Activated naive CD4-positive, alpha-beta T cell treated with anti-CD3 and anti-CD28 coated beads, Interleukin-2, amount 10 ng/mL, durations not matched to agents 7 days and 5 days (primary cell): ENCODE measurements at regions not wholly inside any gene's neighbourhood (a gene's known extent, or its start where the extent isn't known, plus 50 kb on each side); places are given as distances from the start of the nearest gene placed in this dataset.
A peak's percentile ranks its signal among the peaks of the same experiment; 100 is the strongest.

ENCODE experiments used
- CTCF ChIA-PET: fragments of 350-600 bp; sonication (Branson Sonifier 250); formaldehyde crosslinking; loops from one replicate; lab custom pipeline; 2021; ENCODE audit warnings: antibody characterized with exemption; lab: Charles Lee
- DNase-seq: peaks from one replicate; pipeline ENCODE4 v3.0.0-alpha.2; 2020
- H3K27ac Mint-ChIP-seq: one replicate; pipeline ENCODE4 v1.8.0; 2021; ENCODE audit warnings: mild to moderate bottlenecking, moderate library complexity, mixed read lengths
- H3K27me3 Mint-ChIP-seq: one replicate; pipeline ENCODE4 v1.8.0; 2021; ENCODE audit warnings: mild to moderate bottlenecking, mixed read lengths
- H3K36me3 Mint-ChIP-seq: one replicate; pipeline ENCODE4 v1.8.0; 2021; ENCODE audit warnings: mixed read lengths
- H3K4me1 Mint-ChIP-seq: one replicate; pipeline ENCODE4 v1.8.0; 2021; ENCODE audit warnings: mixed read lengths
- H3K4me3 Mint-ChIP-seq: one replicate; pipeline ENCODE4 v1.8.0; 2021; ENCODE audit warnings: mild to moderate bottlenecking, moderate library complexity, mixed read lengths
- H3K9me3 Mint-ChIP-seq: one replicate; pipeline ENCODE4 v1.8.0; 2021; ENCODE audit warnings: mixed read lengths

DNA sequence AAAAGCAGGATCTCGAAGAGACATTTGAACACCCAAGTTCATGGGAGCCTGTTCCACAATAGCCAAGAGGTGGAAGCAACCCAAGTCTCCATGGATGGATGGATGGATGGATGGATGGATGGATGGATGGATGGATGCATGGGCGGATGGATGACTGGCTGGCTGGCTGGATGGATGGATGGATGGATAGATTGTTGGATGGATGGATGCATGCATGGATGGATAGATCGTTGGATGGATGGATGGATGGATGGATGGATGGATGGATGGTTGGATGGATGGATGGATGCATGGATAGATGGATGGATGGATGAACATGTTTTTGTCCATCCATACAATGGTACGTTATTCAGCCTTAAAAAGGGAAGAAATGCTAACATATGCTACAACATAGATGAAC lies 603.4 kb downstream of the BRD1 start:
- no peak overlapping the region for H3K27ac Mint-ChIP-seq
- H3K4me3 Mint-ChIP-seq = no peak overlapping the region
- no peaks in the 10 kb centered on the region for H3K9me3 Mint-ChIP-seq
- H3K27me3 Mint-ChIP-seq = peaks cover 4% of the 10 kb centered on the region
- CTCF ChIA-PET = no interaction called here
- no peaks in the 10 kb centered on the region for H3K4me1 Mint-ChIP-seq
- no peaks in the 10 kb centered on the region for H3K36me3 Mint-ChIP-seq
- DNase-seq = no peak

DNA sequence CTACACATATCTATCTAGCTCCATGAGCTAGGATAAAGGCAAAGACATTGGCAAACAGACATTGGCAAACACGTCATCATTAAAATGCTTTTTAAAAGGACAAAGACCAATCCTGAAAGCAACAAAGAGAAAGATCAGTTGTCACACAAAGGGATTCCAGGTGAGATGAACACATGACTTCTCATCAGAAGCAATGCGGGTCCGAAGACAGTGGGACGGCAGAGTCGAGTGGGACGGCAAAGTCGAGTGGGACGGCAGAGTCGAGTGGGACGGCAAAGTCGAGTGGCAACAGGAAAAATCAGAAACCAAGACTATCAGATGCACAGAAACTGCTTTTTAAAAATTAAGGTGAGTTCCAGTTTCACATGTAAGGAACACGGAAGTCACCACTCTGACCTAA lies 609.5 kb downstream of the BRD1 start:
- Mint-ChIP-seq H3K9me3 (peaks cover 6% of the 10 kb centered on the region), H3K27ac (no peak overlapping the region), H3K36me3 (no peaks in the 10 kb centered on the region), H3K27me3 (peaks cover 4% of the 10 kb centered on the region), H3K4me1 (no peaks in the 10 kb centered on the region), H3K4me3 (no peak overlapping the region)
- no peak for DNase-seq
- CTCF ChIA-PET = no interaction called here

DNA sequence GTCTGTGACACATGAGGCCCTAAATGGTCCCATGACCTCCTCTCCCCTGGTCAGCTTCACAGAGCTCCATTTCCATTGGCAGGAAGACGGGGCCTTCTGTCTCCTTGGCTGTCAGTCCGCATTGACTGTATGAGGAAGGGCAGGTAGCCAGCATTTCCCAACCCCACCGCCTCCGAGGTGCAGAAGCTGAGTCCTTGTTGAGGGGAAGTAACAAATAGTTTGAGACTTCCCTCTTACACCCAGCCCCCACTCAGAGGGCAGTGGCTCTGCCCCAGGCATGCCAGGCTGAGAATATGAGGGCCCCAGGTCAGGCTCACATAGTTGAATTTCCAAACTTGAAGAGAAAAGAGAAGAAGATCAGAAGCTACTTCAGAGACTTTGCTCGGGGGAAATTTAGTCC lies 611.1 kb downstream of the BRD1 start:
- Mint-ChIP-seq H3K27me3 (peaks cover 4% of the 10 kb centered on the region), H3K4me1 (no peaks in the 10 kb centered on the region), H3K27ac (no peak overlapping the region), H3K9me3 (peaks cover 6% of the 10 kb centered on the region), H3K36me3 (no peaks in the 10 kb centered on the region), H3K4me3 (no peak overlapping the region)
- no peak for DNase-seq
- CTCF ChIA-PET = no interaction called here

DNA sequence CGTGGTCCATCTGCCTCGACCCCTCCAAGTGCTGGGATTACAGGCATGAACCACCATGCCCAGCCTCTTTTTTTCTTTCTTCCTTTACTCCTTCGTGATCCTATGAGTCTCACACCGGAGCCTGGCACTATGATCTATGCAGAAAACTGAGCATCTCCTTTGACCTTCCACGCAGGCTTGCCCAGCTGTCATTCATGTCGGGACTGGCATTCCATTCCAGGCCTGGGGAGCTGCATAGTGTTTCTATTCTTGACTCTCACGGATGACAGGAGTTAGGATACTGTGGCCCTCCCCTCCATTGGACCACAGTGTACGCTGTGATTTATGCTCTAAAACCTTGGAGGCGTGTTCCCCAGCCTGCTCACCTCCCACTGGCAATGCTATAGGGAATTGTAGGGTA lies 611.8 kb downstream of the BRD1 start:
- H3K27ac Mint-ChIP-seq = no peak overlapping the region
- CTCF ChIA-PET = no interaction called here
- DNase-seq = no peak

DNA sequence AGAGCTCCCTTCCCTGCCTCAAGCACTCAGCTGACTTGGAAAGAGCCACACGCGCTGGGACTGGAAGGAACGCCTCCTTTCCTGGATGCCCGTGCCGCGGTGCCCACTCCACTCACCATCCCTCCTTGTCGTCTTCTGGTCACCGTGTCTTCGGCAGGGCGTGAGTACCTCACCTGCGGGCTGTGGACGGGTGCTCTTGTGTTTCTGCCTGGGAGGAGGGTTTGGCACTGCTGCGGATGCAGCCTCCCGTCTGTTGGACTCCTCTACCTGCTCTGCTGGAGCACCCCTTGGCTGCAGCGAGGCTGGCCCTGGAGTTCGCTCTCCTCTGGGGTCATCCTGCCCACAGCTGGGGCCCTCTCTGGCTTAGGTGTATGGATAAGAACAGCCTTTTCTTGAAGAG lies 612.7 kb downstream of the BRD1 start:
- CTCF ChIA-PET = no interaction called here
- H3K9me3 Mint-ChIP-seq = peaks cover 6% of the 10 kb centered on the region
- H3K27me3 Mint-ChIP-seq = peaks cover 4% of the 10 kb centered on the region
- DNase-seq = no peak
- no peak overlapping the region for H3K4me3 Mint-ChIP-seq
- H3K27ac Mint-ChIP-seq = no peak overlapping the region
- H3K36me3 Mint-ChIP-seq = no peaks in the 10 kb centered on the region
- no peaks in the 10 kb centered on the region for H3K4me1 Mint-ChIP-seq

More for the DNA sequence above, 611.8 kb downstream of the BRD1 start:
- Mint-ChIP-seq H3K4me3 (no peak overlapping the region), H3K27me3 (peaks cover 4% of the 10 kb centered on the region), H3K9me3 (peaks cover 6% of the 10 kb centered on the region), H3K36me3 (no peaks in the 10 kb centered on the region), H3K4me1 (no peaks in the 10 kb centered on the region)

DNA sequence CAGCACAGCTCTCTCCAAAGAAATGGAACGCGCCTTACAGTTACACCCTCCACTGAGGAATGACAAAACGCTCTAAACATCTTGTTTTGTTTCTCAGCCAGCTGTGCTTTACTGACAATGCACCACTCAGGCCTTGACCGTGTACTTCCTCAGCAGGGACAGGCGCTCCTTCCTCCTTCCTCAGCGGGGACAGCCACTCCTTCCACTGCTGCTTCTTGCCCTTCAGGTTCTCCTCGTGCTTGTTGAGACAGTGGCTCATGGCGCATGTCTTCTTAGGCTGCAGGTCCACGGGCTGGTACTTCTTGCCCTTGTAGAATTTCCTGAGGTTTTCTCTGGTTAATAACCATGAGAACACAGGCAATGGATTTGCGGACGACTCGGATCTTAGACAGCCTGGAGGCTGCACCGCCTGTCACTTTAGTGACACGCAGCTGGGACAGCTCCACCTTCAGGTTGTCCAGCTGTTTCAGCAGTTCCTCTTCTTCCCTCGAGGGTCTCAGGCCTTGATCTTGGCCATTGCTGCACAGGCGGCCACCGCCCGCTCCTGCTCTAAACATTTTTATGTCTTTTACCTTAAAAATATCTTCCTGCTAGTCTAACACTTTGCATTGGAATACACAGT lies 613.8 kb downstream of the BRD1 start:
- Mint-ChIP-seq H3K4me3 (no peak overlapping the region), H3K27me3 (no peaks in the 10 kb centered on the region), H3K27ac (no peak overlapping the region), H3K4me1 (no peaks in the 10 kb centered on the region), H3K9me3 (peaks cover 6% of the 10 kb centered on the region), H3K36me3 (no peaks in the 10 kb centered on the region)
- CTCF ChIA-PET = no interaction called here
- no peak for DNase-seq

DNA sequence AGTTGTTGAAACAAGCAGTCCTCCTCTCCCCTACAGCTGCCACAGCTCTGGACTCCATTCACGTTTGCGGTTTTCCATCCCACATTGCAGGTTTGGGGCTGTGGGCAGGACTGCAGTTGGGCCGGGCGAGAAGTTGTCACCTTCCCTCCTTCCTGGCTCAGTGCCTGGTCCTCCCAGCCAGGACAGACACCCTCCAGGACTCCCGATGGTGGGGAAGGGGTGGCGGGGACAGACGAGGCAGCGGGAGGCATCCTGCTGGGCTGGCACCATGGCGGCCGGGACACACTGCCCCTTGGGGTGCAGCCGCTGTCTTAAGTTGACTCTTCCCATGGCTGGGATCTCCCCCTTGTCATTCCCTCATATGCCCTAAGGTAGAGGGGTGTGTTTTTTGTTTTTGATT lies 615.2 kb downstream of the BRD1 start:
- H3K9me3 Mint-ChIP-seq = no peaks in the 10 kb centered on the region
- no peaks in the 10 kb centered on the region for H3K4me1 Mint-ChIP-seq

DNA sequence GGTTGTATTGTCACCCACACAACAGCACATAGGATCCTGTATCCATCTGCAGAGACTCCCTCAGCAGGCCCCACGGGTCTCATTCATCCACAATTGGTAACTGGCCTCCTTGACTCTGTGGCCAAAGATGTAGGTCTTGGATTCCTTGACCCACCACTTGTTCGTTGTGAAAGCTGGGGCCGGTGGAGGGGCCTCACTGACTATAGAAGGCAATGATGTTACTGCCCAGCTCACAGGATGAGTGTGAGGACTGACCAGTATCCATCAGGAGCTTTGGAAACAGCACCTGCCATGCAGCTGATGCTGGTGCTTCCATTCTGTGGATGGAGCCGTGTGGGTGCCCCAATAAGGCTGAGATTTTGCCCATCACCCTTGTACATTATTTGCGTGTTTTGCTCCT lies 615.7 kb downstream of the BRD1 start:
- H3K9me3 Mint-ChIP-seq = no peaks in the 10 kb centered on the region
- peak; percentile 3 for DNase-seq
- CTCF ChIA-PET = interaction anchor here (0.7 kb wide), 1 partner anchor 92 kb away, joined by 3 read pairs; no protein-coding TSS in a partner anchor
- no peak overlapping the region for H3K27ac Mint-ChIP-seq
- H3K4me1 Mint-ChIP-seq = no peaks in the 10 kb centered on the region
- H3K4me3 Mint-ChIP-seq = no peak overlapping the region
- H3K27me3 Mint-ChIP-seq = no peaks in the 10 kb centered on the region
- no peaks in the 10 kb centered on the region for H3K36me3 Mint-ChIP-seq

More for the DNA sequence above, 615.2 kb downstream of the BRD1 start:
- Mint-ChIP-seq H3K4me3 (no peak overlapping the region), H3K27me3 (no peaks in the 10 kb centered on the region), H3K36me3 (no peaks in the 10 kb centered on the region), H3K27ac (no peak overlapping the region)
- CTCF ChIA-PET = interaction anchor here (0.7 kb wide), 1 partner anchor 92 kb away, joined by 3 read pairs; no protein-coding TSS in a partner anchor
- DNase-seq = no peak

DNA sequence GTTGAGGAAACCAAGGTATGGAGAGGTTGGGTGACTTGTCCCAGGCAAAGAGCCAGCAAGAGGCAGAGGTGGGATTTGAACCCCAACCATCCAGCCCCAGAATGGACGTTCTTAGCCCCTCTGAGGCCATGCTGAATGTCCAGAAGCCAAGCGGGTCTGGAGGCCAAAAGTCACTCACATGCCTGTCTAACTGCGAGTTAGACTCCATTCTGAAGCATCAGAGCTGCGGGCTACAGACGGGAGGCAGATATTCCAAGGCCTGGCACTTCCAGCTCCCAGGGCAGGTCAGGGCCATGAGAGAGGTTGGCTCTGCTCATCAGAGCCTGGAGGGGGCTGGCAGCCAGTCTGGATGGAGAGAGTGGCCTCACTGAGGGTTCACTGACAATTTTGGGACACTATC lies 616.5 kb downstream of the BRD1 start:
- no peak overlapping the region for H3K27ac Mint-ChIP-seq
- CTCF ChIA-PET = no interaction called here
- H3K9me3 Mint-ChIP-seq = no peaks in the 10 kb centered on the region
- no peak overlapping the region for H3K4me3 Mint-ChIP-seq
- no peaks in the 10 kb centered on the region for H3K36me3 Mint-ChIP-seq
- no peaks in the 10 kb centered on the region for H3K4me1 Mint-ChIP-seq
- H3K27me3 Mint-ChIP-seq = no peaks in the 10 kb centered on the region
- no peak for DNase-seq

DNA sequence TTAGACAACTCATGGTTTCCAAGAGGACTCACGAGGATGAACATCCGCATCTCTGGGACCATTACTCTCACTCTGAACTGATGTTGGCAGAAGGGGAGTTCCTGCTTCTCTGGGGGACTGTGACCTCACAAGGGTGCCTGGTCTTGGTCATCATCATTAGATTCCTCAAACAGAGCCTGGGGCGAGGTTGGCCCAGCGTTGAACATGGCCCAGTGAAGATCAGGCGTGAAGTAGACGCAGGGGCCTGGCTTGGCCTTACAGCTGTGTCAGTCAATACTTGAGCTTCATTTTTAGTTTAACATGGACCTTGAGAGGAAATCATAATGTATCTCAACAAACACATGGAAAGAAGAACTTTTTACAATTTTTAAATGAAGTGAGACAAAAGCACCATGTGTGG lies 617.1 kb downstream of the BRD1 start:
- H3K4me1 Mint-ChIP-seq = no peaks in the 10 kb centered on the region
- no peaks in the 10 kb centered on the region for H3K27me3 Mint-ChIP-seq
- H3K4me3 Mint-ChIP-seq = no peak overlapping the region
- no peaks in the 10 kb centered on the region for H3K9me3 Mint-ChIP-seq
- H3K27ac Mint-ChIP-seq = no peak overlapping the region
- CTCF ChIA-PET = no interaction called here
- H3K36me3 Mint-ChIP-seq = no peaks in the 10 kb centered on the region
- DNase-seq = no peak

DNA sequence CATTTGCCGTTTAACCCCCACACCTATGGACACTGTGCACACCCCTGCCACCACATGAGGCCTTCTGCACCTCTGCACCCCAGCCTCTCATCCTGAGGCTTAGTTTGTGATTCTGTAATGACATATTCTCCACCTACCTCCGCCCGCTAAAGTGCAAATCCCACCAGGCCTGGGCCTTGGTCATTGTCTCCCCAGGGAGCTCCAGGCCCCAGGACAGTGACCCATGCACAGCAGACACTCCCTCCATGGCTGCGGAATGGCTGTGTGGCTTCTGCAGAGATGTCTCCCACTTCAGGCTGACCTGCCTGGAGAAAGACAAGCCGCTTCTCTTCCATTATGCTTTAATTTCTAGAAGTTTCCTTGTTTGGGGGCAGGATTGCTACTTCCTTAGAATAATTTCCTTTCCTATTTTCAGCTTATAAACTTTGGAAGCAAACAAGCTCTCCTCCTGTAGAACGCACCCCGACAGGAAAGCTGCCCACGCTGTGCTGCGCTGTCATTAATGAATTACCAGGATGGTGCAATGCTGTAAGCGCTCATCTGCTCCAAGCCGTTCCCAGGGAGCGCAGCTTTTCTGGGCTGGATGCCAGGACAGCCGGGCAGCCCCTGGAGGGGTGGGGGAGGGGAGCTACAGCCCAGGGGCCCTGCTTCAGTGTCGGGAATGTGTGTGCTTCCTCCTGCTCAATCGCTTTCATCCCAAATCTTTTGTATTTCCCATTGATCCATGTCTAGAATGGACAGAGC lies 618.0 kb downstream of the BRD1 start:
- CTCF ChIA-PET = no interaction called here
- Mint-ChIP-seq H3K27me3 (no peaks in the 10 kb centered on the region), H3K9me3 (no peaks in the 10 kb centered on the region), H3K27ac (no peak overlapping the region), H3K36me3 (no peaks in the 10 kb centered on the region), H3K4me3 (no peak overlapping the region), H3K4me1 (no peaks in the 10 kb centered on the region)
- no peak for DNase-seq

DNA sequence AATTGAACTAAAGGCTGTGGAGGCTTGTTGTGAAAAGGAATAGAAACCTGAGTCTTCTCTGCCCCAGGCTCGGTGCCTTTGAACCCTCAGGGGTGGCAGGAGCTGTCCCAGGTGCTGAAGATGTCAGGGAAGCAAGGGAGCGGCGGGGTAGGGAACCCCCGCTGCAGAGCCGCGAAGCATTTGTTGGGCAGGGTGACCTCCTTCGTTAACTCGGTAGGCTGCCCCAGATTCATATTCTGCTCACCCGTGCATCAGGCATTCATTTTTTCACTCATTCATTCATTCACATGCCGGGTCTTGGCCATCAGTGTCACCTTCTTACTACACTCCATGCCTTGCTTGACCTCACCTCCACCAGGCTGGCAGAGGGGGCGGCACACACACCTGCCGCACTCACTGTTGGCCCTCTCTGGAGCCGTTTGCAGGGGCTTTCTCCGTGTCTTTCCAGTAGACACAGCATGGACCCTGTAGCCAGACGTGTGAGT lies 618.9 kb downstream of the BRD1 start:
- H3K9me3 Mint-ChIP-seq = no peaks in the 10 kb centered on the region
- no peak overlapping the region for H3K27ac Mint-ChIP-seq
- DNase-seq = peak; percentile 35
- no peaks in the 10 kb centered on the region for H3K4me1 Mint-ChIP-seq
- CTCF ChIA-PET = no interaction called here
- H3K27me3 Mint-ChIP-seq = no peaks in the 10 kb centered on the region
- no peaks in the 10 kb centered on the region for H3K36me3 Mint-ChIP-seq
- H3K4me3 Mint-ChIP-seq = no peak overlapping the region

DNA sequence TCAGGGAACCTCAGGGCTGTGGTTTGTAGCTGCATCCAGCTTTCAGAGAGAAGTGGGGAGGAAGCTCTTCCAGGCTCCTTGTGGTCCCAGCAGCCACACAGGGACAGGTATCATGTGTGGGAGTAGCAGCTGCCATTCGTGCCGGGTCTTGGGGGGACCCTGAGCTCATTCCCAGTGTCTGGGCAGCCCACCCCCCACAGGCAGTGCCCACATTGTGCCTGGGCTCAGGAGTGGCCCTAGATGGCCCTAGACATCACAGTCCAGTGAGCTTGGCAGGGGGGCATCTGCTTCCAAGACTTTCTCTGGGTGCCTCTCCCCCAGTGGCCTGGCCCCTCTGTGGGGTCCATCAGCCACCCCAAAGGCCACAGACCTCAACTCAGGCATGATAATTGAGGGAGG lies 619.7 kb downstream of the BRD1 start:
- no peak overlapping the region for H3K4me3 Mint-ChIP-seq
- no peak overlapping the region for H3K27ac Mint-ChIP-seq
- H3K36me3 Mint-ChIP-seq = no peaks in the 10 kb centered on the region

DNA sequence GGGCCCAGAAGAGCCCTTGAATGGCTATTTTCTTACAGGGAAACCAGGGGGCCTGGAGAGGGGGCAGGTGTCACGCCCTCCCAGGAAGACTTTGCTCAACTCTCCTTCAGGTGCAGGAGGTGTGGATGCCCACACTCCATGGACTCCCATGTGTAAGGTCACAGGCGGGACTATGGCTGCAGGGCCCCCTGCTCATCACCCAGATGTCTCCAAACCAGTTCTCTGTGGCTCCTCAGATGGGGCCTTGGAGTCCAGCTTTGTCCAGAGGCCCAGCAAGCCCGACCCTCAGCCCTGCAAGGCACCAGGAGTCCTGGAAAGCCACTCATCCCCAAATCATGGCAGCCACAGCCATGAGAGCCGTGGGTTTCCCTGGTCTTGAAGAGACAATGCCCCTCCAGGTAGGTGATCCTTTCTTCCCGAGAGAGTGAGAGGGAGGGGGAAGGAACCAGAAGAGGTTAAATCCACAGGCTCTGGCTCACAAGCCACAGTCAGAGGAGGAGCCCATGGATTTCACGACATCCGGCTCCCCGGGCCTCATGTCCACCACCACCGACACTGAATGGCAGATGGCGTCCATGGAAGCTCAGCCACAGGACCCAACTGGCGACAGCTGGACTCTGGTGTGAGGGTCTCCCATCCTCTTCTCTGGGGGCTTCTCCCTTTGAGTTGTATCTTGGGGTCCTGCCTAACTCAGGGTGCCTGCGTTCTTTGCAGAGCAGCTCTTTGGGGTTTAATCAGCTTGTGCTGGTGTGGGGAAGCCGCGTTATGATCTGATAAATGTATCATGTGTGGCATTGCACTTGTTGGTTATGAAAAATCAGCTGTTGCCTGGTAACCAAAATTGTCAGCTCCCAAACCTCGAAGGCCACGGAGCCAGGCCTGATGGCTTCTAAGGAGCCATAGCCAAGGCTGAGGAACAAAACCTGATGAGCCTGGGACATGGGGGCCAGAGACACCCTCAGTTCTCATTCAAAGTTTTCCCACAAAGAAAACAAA lies 620.4 kb downstream of the BRD1 start:
- Mint-ChIP-seq H3K27ac (no peak overlapping the region), H3K4me3 (no peak overlapping the region), H3K9me3 (no peaks in the 10 kb centered on the region), H3K4me1 (no peaks in the 10 kb centered on the region), H3K36me3 (no peaks in the 10 kb centered on the region), H3K27me3 (no peaks in the 10 kb centered on the region)
- CTCF ChIA-PET = no interaction called here
- DNase-seq = no peak

More for the DNA sequence above, 619.7 kb downstream of the BRD1 start:
- H3K4me1 Mint-ChIP-seq = no peaks in the 10 kb centered on the region
- CTCF ChIA-PET = no interaction called here
- H3K9me3 Mint-ChIP-seq = no peaks in the 10 kb centered on the region
- no peaks in the 10 kb centered on the region for H3K27me3 Mint-ChIP-seq
- DNase-seq = no peak
